CD14-positive monocyte (primary cell): ENCODE measurements at regions not wholly inside any gene's neighbourhood (a gene's known extent, or its start where the extent isn't known, plus 50 kb on each side); places are given as distances from the start of the nearest gene placed in this dataset.
A peak's percentile ranks its signal among the peaks of the same experiment; 100 is the strongest.

ENCODE experiments used
- DNase-seq, 3 donors: peaks; one replicate each; pipeline ENCODE4 v3.0.0-alpha.2; 2011 to 2022
- H2AFZ ChIP-seq: 2 replicates; pipeline ENCODE4 v1.6.0; 2012; ENCODE audit warnings: mild to moderate bottlenecking, low read depth, low read length, inconsistent platforms; ENCODE audit not compliant: insufficient read depth, poor library complexity, severe bottlenecking
- H3K27ac ChIP-seq, 2 donors: 1 replicate in 1 of 2; 2 replicates in 1 of 2; pipeline ENCODE4 v1.5.1; 2012 to 2013; ENCODE audit warnings: low read length in 2 of 2, control low read depth in 1 of 2, inconsistent platforms in 1 of 2, low read depth in 1 of 2, mild to moderate bottlenecking in 1 of 2
- H3K27me3 ChIP-seq, 2 donors: one replicate each; pipeline versions ENCODE4 v1.6.0 to v1.6.1; 2011 to 2013; ENCODE audit warnings: low read length in 2 of 2; ENCODE audit not compliant: control insufficient read depth in 2 of 2, insufficient read depth in 2 of 2
- H3K36me3 ChIP-seq, 2 donors: replicated peaks in 1 of 2; 1 replicate in 1 of 2; 2 replicates in 1 of 2; pipeline versions ENCODE4 v1.5.1 to v1.6.1; 2012 to 2013; ENCODE audit warnings: low read length in 2 of 2, control low read depth in 1 of 2, inconsistent platforms in 1 of 2, mild to moderate bottlenecking in 1 of 2; ENCODE audit not compliant: insufficient read depth in 2 of 2, control insufficient read depth in 1 of 2
- H3K4me1 ChIP-seq, 2 donors: 1 replicate in 1 of 2; 2 replicates in 1 of 2; pipeline versions ENCODE4 v1.5.1 to v1.6.1; 2012 to 2013; ENCODE audit warnings: low read length in 2 of 2, control low read depth in 1 of 2, inconsistent platforms in 1 of 2, mild to moderate bottlenecking in 1 of 2, moderate library complexity in 1 of 2; ENCODE audit not compliant: insufficient read depth in 2 of 2, control insufficient read depth in 1 of 2
- H3K4me2 ChIP-seq: replicated peaks from 2 replicates; pipeline ENCODE3; 2012; ENCODE audit warnings: low read length, moderate library complexity, mild to moderate bottlenecking; ENCODE audit not compliant: poor library complexity, severe bottlenecking; ENCODE audit errors: extremely low read depth
- H3K4me3 ChIP-seq, 3 experiments: fragments of 200-600 bp in 1 of 3; sonication (generic) in 1 of 3; replicated peaks in 1 of 3; 1 replicate in 2 of 3; 2 replicates in 1 of 3; pipeline ENCODE4 v1.5.1; 2011 to 2013; ENCODE audit warnings: low read length in 3 of 3, mild to moderate bottlenecking in 3 of 3, control low read depth in 2 of 3, low read depth in 2 of 3, inconsistent platforms in 1 of 3, moderate library complexity in 1 of 3
- H3K79me2 ChIP-seq: 2 replicates; pipeline ENCODE4 v1.6.0; 2012; ENCODE audit warnings: mild to moderate bottlenecking, control low read depth, inconsistent platforms, low read length, moderate library complexity; ENCODE audit not compliant: insufficient read depth
- H3K9ac ChIP-seq: 2 replicates; pipeline ENCODE4 v1.6.0; 2017; ENCODE audit warnings: low read length, mild to moderate bottlenecking; ENCODE audit not compliant: insufficient read depth, poor library complexity, severe bottlenecking
- H3K9me3 ChIP-seq, 2 donors: replicated peaks in 1 of 2; 1 replicate in 1 of 2; 2 replicates in 1 of 2; pipeline versions ENCODE4 v1.5.1 to v1.6.1; 2012 to 2013; ENCODE audit warnings: low read length in 2 of 2, control low read depth in 1 of 2; ENCODE audit not compliant: control insufficient read depth in 1 of 2, insufficient read depth in 1 of 2
- H4K20me1 ChIP-seq: 2 replicates; pipeline ENCODE4 v1.6.0; 2012; ENCODE audit warnings: mild to moderate bottlenecking, low read length, control low read depth, moderate library complexity; ENCODE audit not compliant: insufficient read depth
- H3K27ac Mint-ChIP-seq, 7 donors: one replicate each; pipeline ENCODE4 v1.8.0; 2020; ENCODE audit warnings: mild to moderate bottlenecking in 7 of 7, mixed read lengths in 7 of 7, moderate library complexity in 6 of 7, inconsistent platforms in 2 of 7
- H3K27me3 Mint-ChIP-seq, 3 donors: one replicate each; pipeline ENCODE4 v1.8.0; 2021 to 2022; ENCODE audit warnings: low read depth in 3 of 3, mild to moderate bottlenecking in 3 of 3, mixed read lengths in 3 of 3, moderate library complexity in 3 of 3, inconsistent platforms in 1 of 3
- H3K36me3 Mint-ChIP-seq, 2 donors: one replicate each; pipeline ENCODE4 v1.8.0; 2020; ENCODE audit warnings: mixed read lengths in 2 of 2, inconsistent platforms in 1 of 2, mild to moderate bottlenecking in 1 of 2
- H3K4me1 Mint-ChIP-seq: one replicate; pipeline ENCODE4 v1.8.0; 2020; ENCODE audit warnings: mild to moderate bottlenecking, mixed read lengths
- H3K4me3 Mint-ChIP-seq, 2 donors: one replicate each; pipeline ENCODE4 v1.8.0; 2020; ENCODE audit warnings: mild to moderate bottlenecking in 2 of 2, mixed read lengths in 2 of 2, moderate library complexity in 1 of 2
- H3K9me3 Mint-ChIP-seq, 7 donors: one replicate each; pipeline ENCODE4 v1.8.0; 2020 to 2022; ENCODE audit warnings: mixed read lengths in 7 of 7, mild to moderate bottlenecking in 6 of 7, moderate library complexity in 6 of 7, inconsistent platforms in 2 of 7
- CTCF ChIP-seq: fragments of 200-600 bp; IDR thresholded peaks from one replicate; pipeline ENCODE4 v1.8.0; 2022; ENCODE audit warnings: antibody characterized with exemption, mild to moderate bottlenecking
- WGBS: methylation state at CpG from one replicate; pipeline ENCODE4 v1.1.5; 2013; ENCODE audit warnings: missing lambda C conversion rate; ENCODE audit not compliant: insufficient coverage; 5-methylcytosine and 5-hydroxymethylcytosine counted together
- intact Hi-C, 2 donors: fragments of 100-400 bp; cut with micrococcal nuclease; formaldehyde crosslinking; loops; one replicate each; pipeline versions ENCODE4 v1.15.0 to v1.15.1; 2023

GRCh38 chr20:53767206-53767930 is 173.7 kb upstream of the ZNF217 start:
- Mint-ChIP-seq H3K27ac (peak overlapping the region in 1 of 7 donors; percentile 21), H3K4me3 (no peak overlapping the region), H3K4me1 (peaks cover 9% of the 10 kb centered on the region), H3K36me3 (no peaks in the 10 kb centered on the region), H3K9me3 (no peaks in the 10 kb centered on the region), H3K27me3 (peaks cover 0 to 3% (median 1%) of the 10 kb centered on the region in 3 donors)
- no peak overlapping the region for H3K9ac ChIP-seq
- intact Hi-C loops: no loop called here
- no peaks in the 10 kb centered on the region for H3K36me3 ChIP-seq
- H2AFZ ChIP-seq: no peak overlapping the region
- no peaks in the 10 kb centered on the region for H3K79me2 ChIP-seq
- no peak overlapping the region for H3K4me2 ChIP-seq
- H4K20me1 ChIP-seq: no peaks in the 10 kb centered on the region
- WGBS: 95% methylated on average over 4 of the region's 6 CpGs
- DNase-seq: no peak
- no peak overlapping the region for H3K4me3 ChIP-seq
- no peaks in the 10 kb centered on the region for H3K9me3 ChIP-seq
- H3K4me1 ChIP-seq: peaks cover 0 to 7% of the 10 kb centered on the region in 2 donors
- no peak for TF ChIP-seq CTCF
- no peaks in the 10 kb centered on the region for H3K27me3 ChIP-seq
- H3K27ac ChIP-seq: no peak overlapping the region

GRCh38 chr20:53764415-53764800 is 170.8 kb upstream of the ZNF217 start:
- H3K79me2 ChIP-seq: no peaks in the 10 kb centered on the region
- no peak overlapping the region for H3K4me3 ChIP-seq
- peaks cover 3 to 7% of the 10 kb centered on the region in 2 donors for H3K4me1 ChIP-seq
- Mint-ChIP-seq H3K9me3 (no peaks in the 10 kb centered on the region), H3K4me1 (peaks cover 11% of the 10 kb centered on the region), H3K27ac (no peak overlapping the region), H3K27me3 (peaks cover 0 to 3% (median 0%) of the 10 kb centered on the region in 3 donors), H3K36me3 (no peaks in the 10 kb centered on the region), H3K4me3 (no peak overlapping the region)
- WGBS: no CpG with 5 or more reads among the region's 2 CpGs
- no peaks in the 10 kb centered on the region for H3K9me3 ChIP-seq
- no peak overlapping the region for H3K9ac ChIP-seq
- H3K27ac ChIP-seq: no peak overlapping the region
- H2AFZ ChIP-seq: peak overlapping the region; percentile 8
- no peaks in the 10 kb centered on the region for H3K27me3 ChIP-seq
- intact Hi-C loops: no loop called here
- no peak overlapping the region for H3K4me2 ChIP-seq
- H3K36me3 ChIP-seq: no peaks in the 10 kb centered on the region
- DNase-seq: no peak
- no peaks in the 10 kb centered on the region for H4K20me1 ChIP-seq
- TF ChIP-seq CTCF: no peak
